ENCODE measurements at regions not wholly inside any gene's neighbourhood (a gene's known extent, or its start where the extent isn't known, plus 50 kb on each side); places are given as distances from the start of the nearest gene placed in this dataset.

GRCh38 chr4:142909908-142910307, 63.8 kb upstream of the INPP4B start:
- TF ChIP-seq, protein P1, sequence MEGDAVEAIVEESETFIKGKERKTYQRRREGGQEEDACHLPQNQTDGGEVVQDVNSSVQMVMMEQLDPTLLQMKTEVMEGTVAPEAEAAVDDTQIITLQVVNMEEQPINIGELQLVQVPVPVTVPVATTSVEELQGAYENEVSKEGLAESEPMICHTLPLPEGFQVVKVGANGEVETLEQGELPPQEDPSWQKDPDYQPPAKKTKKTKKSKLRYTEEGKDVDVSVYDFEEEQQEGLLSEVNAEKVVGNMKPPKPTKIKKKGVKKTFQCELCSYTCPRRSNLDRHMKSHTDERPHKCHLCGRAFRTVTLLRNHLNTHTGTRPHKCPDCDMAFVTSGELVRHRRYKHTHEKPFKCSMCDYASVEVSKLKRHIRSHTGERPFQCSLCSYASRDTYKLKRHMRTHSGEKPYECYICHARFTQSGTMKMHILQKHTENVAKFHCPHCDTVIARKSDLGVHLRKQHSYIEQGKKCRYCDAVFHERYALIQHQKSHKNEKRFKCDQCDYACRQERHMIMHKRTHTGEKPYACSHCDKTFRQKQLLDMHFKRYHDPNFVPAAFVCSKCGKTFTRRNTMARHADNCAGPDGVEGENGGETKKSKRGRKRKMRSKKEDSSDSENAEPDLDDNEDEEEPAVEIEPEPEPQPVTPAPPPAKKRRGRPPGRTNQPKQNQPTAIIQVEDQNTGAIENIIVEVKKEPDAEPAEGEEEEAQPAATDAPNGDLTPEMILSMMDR (IDR thresholded peaks at IDR 0.05), result no peak
- TF ChIP-seq POLR2AphosphoS5 (IDR thresholded peaks at IDR 0.05), result no peak

Data from prostate gland (tissue), 2 donors.